ENCODE measurements at regions not wholly inside any gene's neighbourhood (a gene's known extent, or its start where the extent isn't known, plus 50 kb on each side); places are given as distances from the start of the nearest gene placed in this dataset.
"Not testable (repeated sequence)": the region's sequence is repeated elsewhere in the genome, so short reads cannot be mapped to it uniquely, and the experiment has no call there.

GRCh38 chr15:92803852-92804609 is 96.1 kb upstream of the CHD2 start:
- DNase-seq (ENCODE audit: low read depth in 1 of 2, low spot score in 1 of 2) = peak; percentile 52 to 78

DNA sequence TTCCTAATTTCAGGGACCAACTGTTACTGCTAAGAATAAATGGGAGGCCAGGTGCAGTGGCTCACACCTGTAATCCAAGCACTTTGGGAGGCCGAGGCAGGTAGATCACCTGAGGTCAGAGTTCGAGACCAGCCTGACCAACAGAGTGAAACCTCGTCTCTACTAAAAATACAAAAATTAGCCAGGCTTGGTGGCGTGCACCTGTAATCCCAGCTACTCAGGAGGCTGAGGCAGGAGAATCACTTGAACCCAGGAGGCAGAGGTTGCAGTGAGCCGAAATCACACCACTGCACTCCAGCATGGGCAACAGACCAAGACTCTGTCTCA is 95.6 kb upstream of the CHD2 start:
- DNase-seq (ENCODE audit: low read depth in 1 of 2, low spot score in 1 of 2) = not testable (repeated sequence)

DNA sequence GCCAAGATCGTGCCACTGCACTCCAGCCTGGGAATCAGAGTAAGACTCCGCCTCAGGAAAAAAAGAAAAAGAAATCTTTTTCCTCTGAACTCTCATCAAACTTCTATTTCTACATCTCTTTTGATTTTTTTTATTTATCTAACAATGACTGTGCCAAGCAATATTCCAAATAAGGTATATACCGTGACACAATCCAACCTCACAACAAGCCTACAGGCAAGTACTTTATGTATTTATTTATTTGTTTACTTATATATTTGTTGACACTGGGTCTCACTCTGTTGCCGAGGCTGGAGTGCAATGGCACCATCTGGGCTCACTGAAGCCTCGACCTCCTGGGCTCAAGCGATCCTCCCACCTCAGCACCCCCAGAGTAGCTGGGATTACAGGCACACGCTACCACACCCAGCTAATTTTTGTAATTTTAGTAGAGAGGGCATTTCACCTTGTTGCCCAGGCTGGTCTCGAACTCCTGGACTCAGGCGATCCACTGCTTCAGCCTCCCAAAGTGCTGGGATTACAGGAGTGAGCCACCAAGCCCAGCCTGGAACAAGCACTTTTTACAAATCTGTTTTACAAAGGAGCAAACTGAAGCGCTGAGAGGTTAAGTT is 94.9 kb upstream of the CHD2 start:
- DNase-seq (ENCODE audit: low read depth in 1 of 2, low spot score in 1 of 2) = no peak

DNA sequence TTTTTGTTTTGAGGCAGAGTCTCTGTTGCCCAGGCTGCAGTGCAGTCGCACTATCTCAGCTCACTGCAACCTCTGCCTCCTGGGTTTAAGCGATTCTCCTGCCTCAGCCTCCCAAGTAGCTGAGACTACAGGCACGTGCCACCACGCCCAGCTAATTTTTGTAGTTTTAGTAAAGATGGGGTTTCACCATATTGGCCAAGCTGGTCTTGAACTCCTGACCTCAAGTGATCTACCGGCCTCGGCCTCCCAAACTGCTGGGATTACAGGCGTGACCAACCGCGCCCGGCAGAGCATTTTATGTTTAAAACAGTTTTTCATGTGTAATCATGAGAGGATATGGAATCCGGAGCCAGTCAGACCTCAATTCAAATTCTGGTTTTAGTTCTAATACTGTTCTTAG is 94.0 kb upstream of the CHD2 start:
- not testable (repeated sequence) for DNase-seq (ENCODE audit: low read depth in 1 of 2, low spot score in 1 of 2)

DNA sequence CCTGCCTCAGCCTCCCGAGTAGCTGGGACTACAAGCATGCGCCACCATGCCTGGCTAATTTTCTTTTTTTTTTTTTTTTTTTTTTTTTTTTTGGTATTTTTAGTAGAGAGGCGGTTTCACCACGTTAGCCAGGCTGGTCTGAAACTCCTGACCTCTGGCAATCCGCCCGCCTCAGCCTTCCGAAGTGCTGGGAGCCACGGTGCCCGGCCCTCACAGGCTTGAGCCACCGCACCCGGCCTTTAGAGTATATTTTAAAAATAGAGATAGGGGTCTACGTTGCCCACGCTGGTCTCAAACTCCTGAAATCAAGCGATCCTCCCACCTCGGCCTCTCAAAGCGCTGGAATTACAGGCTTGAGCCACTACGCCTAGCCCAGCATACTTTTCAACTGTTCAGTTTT is 93.4 kb upstream of the CHD2 start:
- DNase-seq (ENCODE audit: low read depth in 1 of 2, low spot score in 1 of 2) = no peak

DNA sequence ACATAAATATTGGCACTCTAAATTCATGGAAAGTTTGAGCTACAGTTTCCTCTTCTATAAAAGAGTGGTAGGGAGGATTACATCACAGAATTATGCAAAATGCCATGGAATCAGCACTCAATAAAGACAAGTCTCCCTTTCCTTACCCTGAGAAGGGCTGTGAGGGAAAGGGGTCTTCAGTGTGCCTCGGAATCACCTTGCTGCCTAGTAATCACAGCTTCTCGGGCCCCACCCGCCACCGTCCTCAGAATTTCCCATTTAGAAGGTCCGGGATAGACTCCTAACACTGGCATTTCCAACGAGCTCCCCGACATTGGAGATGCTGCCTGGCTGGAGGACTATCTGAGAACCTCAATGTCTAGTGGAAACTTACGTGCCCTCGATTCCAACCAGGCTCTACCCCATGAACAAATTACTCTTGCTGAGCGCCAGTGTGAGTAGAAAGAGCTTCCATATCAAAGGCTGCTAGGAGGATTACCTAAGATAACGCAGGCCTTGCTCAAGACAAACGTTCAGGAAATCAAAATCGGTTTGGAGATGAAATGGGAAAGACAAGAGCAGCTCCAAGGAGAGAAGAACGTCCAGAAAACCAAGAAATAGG is 92.1 kb upstream of the CHD2 start:
- DNase-seq (ENCODE audit: low read depth in 1 of 2, low spot score in 1 of 2) = no peak

DNA sequence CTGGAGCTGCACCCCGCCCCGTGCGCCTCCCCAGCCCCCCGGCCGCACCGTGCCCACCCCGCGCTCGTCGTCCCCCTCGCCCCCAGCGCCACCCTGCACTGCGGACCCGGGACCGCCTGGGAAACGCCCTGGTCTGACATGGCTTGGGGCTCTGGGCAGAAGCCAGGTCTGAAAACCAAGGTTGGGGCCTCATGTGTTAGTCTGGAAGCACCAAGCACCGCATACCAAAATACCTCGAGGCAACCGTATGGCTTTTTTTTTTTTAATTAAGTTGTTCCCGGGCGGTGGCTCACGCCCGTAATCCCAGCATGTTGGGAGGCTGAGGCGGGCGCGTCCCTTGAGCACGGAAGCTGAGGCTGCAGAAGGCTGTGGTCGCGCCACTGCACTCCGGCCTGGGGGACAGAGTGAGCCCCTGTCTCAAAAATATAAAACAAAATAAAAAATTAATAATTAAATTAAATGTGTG is 91.5 kb upstream of the CHD2 start:
- DNase-seq (ENCODE audit: low read depth in 1 of 2, low spot score in 1 of 2) = no peak

DNA sequence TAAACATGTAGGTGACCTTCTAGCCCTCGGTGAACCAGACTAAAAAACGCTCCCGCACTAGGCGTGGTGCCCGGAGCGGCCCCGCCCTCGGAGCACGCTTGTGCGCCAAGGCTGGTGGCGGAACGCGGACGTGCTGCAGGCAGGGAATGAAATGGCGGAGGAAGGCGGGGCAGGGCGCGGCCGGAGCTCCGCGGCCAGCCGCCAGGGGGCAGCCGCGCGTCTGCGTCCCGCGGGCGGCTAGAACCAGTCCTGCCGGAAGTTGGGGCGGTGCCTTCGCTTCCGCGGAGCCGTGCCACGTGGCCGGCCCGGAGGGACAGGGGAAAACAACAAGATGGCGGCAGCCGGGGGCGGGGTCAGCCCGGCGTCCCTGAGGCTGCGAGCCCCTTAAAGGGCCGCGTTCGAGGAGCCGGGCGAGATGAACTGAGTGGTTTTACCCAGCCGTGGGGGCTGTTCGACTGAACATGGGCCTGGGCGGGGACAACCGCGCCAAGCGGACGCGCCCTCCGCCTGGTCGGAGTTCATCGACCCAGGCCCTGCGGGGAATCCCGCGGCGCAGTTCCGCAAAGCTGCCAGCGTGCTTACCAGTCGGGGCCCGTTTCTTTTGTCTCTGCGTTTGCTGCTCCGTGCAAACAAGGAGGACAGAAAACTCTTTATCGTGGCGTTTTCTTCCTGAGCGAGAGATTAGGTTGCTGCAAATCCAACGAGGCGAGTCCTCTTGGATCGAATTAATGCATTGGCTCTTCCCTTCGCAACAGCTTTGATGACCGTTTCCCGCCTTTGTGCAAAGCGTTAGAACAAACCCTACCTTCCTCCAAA is 90.9 kb upstream of the CHD2 start:
- peak; percentile 98 for DNase-seq (ENCODE audit: low read depth in 1 of 2, low spot score in 1 of 2)

DNA sequence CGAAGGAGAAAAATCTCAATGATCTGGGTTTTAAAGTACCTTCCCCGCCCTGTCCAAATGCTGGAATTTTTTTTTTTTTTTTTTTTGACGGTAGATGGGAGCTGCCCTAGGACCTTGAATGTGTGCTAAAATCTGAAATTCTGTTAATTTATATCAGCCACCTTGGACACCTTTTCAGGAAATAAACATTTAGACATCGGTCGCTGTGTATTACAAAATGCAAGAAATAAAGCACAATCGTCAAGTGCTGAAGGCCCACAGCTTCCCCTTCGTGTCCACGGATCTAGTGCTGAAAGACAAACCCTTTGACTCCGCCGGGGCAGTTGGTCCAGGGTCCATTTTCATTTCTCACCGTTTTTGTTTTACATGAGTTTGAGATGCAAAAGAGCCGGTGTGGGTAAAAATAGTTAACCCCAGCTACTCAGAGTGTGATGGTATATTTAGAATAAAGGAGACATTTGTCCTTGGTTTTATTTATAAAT is 90.2 kb upstream of the CHD2 start:
- no peak for DNase-seq (ENCODE audit: low read depth in 1 of 2, low spot score in 1 of 2)

GRCh38 chr15:92810418-92811138 is 89.5 kb upstream of the CHD2 start:
- DNase-seq (ENCODE audit: low read depth in 1 of 2, low spot score in 1 of 2) = no peak

- no peak for DNase-seq (ENCODE audit: low read depth in 1 of 2, low spot score in 1 of 2)
Observed at GRCh38 chr15:92811148-92811913, 88.8 kb upstream of the CHD2 start.

DNA sequence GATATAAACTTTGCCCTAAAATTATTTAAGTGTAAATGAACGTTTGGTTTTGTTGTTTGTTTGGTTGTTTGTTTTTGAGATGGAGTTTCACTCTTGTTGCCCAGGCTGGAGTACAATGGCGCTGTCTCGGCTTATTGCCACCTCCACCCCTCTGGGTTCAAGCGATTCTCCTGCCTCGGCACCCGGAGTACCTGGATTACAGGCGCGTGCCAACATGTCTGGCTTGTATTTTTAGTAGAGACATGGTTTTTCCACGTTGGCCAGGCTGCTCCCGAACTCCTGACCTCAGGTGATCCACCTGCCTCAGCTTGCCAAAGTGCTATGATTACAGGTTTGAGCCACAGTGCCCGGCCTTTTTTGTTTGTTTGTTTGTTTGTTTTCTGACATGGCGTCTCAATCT is 87.9 kb upstream of the CHD2 start:
- DNase-seq (ENCODE audit: low read depth in 1 of 2, low spot score in 1 of 2) = no peak

DNA sequence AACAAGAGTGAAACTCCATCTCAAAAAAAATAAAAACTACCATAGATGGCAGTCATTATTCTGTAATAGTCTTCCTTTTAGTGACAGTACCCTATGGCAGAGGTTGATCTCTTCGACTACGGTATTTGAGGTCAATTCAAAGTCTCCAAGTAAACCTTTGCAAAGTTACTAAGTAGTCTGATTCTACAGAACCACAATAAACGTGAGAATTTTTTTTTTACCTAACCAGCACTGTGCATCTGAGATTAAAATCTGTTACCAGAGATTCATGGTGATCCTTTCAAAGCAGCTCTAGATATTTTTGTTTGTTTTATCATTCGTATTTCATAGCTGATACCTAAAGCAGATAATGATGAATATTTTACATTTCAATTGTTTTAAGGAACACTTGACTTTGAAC is 86.6 kb upstream of the CHD2 start:
- DNase-seq (ENCODE audit: low read depth in 1 of 2, low spot score in 1 of 2) = no peak

DNA sequence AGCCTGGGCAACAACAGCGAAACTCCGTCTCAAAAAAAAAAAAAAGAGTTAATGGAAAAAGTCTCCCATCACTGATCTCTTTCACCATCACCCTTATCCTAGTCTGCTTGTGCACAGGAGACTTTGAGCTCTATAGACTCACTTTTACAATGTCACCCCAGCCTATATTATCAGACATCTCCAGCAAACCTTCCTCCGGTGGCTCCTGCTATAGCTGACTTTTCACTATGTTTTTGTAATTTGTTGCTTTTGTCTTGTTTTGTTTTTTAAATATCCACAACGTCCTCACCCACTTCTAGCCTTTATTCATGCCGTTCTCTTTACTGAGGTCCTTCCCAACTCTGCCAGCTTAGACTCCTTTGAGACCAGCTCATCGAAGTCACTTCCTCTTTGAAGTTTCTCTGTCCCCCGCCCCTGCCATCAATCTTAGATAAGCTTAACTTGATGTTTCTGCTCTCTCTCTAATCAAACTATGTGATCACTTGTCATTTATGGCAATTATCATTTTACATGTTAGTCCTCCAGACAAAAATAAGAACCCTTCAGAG is 82.7 kb upstream of the CHD2 start:
- DNase-seq (ENCODE audit: low read depth in 1 of 2, low spot score in 1 of 2) = no peak

DNA sequence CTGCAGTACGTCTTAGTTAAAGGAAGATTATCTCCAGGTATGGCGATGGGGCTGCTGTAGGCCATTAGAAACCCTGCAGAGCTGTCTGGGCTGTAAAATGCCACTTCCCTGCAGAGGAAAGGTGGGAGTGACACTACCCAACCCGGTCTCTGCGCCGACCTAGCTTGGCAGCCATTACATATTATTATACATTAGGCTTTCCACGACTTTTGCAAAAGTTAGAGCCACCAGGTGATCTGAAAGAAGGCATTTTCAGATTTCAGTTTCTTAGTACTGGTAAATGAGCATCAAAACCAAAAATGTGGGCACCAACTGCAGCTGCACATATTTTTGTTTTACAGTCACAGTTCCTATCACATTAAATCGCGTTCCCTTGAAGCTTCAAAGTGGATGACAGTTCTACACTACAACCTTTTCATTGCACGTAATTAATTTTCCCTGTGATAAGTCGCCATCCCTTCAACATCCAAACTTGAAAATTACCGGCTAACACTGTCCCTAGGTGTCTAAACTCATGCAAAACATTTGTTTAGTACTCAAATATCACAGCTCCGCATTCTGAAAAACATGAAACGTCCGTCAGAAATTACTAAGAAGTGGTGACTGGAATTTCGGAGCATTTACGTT is 81.4 kb upstream of the CHD2 start:
- DNase-seq (ENCODE audit: low read depth in 1 of 2, low spot score in 1 of 2) = no peak

DNA sequence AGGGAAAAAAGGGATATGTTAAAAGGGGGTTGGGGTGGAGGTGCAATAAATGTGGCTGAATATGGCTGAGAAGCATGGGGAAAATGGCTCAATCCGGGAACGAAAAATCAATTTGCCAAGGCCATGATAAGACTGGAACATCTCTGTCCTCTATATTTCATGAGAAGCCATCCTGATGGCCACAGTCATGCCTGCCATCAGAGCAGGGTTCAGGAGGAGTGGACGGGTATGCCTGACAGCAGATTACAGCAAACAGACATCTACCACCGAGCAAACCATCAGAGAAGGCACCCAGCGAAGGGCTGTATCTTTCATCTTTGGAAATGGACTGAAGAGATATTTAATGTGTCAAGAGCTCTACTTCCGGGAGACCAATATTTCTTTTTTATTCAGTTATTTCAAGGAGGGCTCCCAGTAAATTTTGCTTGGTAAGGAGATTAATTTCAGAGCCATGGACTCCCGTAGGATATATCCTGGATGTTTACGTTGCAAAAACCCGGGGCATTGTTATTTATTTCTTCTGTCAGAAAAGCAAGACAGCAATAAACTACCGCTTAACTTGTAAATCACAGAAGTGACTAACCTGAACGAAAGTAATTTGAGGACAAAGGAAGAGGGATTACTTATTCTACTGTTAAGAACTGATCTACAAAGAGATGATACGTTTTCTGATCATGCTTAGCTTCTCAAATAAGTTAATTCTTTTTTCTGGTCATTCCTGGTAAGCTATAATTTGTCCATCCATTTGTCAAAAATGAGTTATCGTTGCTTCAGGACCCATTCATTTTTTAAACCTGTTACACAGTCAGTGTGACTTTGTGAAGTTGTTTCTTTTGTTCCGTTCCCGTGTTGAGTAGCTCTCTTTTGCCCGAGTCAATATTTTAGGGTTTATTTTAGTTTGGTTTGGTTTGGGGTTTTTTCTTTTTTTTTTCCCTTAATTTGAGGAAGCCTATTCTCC is 80.6 kb upstream of the CHD2 start:
- no peak for DNase-seq (ENCODE audit: low read depth in 1 of 2, low spot score in 1 of 2)

DNA sequence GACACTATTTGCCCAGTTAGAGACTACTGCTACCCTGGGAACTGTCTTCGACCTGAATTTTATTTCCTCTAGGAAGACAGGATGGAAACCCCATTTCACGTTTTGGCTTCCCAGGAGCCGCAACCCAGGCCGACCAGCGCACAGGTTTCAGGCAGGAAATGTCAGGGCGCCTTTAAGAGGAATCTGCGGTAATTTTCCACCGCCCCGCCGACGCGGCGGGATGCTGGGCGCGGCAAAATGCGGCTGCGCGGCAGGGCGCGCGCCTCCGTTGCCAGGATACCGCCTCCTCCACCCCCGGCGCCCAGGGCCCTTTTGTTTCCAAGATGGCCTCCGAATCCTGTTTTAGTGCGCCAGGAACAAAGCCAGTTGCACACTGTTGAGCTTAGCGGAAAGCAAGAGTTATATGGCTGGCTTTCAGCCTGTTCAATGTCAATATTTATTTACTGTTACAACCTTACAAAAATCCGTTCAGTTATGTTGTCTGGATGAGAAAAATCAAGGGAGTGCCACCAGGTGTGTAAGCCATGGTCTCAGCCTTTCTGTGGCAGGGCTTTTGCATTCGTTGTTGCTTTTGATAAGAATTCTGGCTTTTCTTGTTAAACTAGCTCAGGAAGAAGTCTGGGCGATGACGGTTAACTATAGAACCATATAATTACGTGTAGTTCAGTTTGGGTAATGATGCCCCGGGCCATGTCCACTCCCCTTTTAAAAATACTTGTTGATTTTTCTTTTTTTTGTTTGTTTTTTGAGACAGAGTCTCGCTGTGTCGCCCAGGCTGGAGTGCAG is 79.7 kb upstream of the CHD2 start:
- DNase-seq (ENCODE audit: low read depth in 1 of 2, low spot score in 1 of 2) = peak; percentile 66 to 81

All from activated CD4-positive, alpha-beta T cell treated with anti-CD3 and anti-CD28 coated beads, Interleukin-2, amount 50 U/mL, for 24 hours (primary cell).